Fibroblast of mammary gland (primary cell): ENCODE measurements at regions not wholly inside any gene's neighbourhood (a gene's known extent, or its start where the extent isn't known, plus 50 kb on each side); places are given as distances from the start of the nearest gene placed in this dataset.
"Not testable (repeated sequence)": the region's sequence is repeated elsewhere in the genome, so short reads cannot be mapped to it uniquely, and the experiment has no call there.

Experiments used
- DNase-seq: peaks from one replicate; pipeline ENCODE4 v3.0.0-alpha.2; 2010; ENCODE audit warnings: low read depth
- H3K4me3 ChIP-seq: 2 replicates; pipeline ENCODE4 v1.5.1; 2011; ENCODE audit warnings: low read depth, mild to moderate bottlenecking, low read length, moderate library complexity; ENCODE audit not compliant: control insufficient read depth
- TF ChIP-seq, protein P1 (sequence below): conservative IDR thresholded peaks from 2 replicates; pipeline ENCODE4 v1.5.1; 2011; ENCODE audit warnings: low read depth, low read length, inconsistent platforms; ENCODE audit not compliant: control insufficient read depth, insufficient read depth

DNA sequence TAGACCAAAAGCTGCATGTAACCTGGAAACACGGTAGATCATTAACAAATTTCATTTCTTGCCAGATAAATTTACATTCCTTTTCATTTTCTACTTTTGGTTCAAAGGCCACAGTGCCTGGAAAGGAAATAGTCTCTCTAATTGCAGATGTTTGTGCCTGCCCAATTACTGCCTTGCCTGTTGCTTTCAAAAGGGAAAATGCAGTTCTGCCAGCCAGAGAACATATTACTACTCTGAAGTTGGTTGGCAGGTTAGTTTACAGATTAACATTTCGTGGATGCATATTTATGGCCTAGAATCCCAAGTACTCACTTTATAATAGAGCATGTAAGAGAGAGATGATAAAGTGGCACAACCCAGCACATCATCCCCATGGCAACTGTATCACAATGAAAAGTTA lies 124.3 kb upstream of the LRRC3B start:
- DNase-seq, result no peak
- TF ChIP-seq, protein P1, sequence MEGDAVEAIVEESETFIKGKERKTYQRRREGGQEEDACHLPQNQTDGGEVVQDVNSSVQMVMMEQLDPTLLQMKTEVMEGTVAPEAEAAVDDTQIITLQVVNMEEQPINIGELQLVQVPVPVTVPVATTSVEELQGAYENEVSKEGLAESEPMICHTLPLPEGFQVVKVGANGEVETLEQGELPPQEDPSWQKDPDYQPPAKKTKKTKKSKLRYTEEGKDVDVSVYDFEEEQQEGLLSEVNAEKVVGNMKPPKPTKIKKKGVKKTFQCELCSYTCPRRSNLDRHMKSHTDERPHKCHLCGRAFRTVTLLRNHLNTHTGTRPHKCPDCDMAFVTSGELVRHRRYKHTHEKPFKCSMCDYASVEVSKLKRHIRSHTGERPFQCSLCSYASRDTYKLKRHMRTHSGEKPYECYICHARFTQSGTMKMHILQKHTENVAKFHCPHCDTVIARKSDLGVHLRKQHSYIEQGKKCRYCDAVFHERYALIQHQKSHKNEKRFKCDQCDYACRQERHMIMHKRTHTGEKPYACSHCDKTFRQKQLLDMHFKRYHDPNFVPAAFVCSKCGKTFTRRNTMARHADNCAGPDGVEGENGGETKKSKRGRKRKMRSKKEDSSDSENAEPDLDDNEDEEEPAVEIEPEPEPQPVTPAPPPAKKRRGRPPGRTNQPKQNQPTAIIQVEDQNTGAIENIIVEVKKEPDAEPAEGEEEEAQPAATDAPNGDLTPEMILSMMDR, result no peak
- H3K4me3 ChIP-seq, result no peak overlapping the region

DNA sequence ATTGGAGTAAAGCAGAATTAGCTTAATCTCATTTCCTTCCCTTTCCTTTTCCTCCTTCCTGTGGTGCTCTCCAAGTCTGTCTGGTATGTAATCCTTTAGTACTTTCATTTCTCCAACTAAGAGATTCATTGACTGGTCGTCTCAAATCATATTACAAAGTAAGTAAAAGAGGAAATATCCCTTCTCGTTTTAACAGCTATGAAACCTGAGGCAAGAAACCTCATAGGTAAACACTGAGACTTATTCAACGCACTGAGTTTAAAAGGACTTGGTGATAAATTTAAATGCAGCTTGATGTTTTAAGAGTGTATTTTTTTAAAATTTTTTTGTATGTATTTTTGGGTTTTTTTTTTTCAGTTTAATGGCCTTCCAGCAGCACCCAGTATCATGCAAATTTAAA lies 117.2 kb upstream of the LRRC3B start:
- no peak overlapping the region for H3K4me3 ChIP-seq
- TF ChIP-seq, protein P1, result no peak
- DNase-seq, result no peak

DNA sequence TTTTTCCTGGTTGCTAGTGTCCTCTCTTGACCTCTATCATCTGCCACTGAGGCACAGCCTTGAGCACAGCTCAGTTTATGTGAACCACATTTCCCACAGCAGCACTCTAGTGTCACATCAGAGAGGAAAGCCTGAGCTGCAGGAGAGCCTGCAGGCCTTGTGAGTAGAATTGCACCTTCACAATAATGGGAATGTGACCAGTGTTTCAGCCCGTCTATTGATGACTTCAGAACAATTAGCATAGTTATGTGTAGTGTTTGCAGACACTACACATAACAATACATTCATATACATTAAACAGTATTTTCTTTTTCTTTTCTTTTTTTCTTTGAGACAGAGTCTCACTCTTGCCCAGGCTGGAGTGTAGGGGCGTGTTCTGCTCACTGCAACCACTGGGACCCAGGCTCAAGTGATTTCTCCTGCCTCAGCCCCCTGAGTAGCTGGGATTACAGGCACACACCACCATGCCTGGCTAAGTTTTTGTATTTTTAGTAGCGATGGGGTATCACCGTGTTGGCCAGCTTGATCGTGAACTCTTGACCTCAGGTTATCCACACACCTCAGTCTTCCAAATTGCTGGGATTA lies 108.0 kb upstream of the LRRC3B start:
- H3K4me3 ChIP-seq, DNase-seq: not testable (repeated sequence)

DNA sequence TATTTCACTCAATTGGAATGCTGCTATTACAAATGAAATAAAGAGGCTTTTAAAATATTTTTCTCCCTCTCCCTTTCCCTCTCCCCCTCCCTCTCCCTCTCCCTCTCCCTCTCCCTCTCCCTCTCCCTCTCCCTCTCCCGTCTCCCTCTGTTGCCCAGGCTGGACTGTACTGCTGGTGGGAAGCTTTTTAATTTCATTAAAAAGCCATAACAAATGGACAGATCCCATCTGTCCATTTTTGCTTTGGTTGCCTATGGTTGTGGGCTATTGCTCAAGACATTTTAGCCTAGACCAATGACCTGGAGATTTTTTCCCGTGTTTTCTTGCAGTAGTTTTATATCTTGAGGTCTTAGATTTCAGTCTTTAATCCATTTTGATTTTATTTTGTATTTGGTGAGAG lies 107.2 kb upstream of the LRRC3B start:
- TF ChIP-seq, protein P1, result no peak
- no peak for DNase-seq

DNA sequence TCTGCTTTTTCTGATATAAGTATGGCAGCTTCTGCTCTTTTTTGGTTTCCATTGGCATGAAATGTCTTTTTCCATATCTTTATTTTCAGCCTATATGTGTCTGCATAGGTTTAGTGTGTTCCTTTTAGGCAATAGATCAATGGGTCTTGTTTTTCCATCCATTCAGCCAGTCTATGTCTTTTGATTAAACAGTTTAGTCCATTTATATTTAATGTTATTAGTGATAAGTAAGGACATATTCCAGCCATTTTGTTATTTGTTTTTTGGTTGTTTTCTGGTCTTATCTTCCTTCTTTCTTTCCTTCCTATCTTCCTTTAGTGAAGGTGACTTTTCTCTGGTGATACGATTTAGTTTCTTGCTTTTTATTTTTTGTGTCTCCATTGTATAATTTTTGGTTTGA lies 101.3 kb upstream of the LRRC3B start:
- no peak for DNase-seq
- H3K4me3 ChIP-seq, result no peak overlapping the region
- TF ChIP-seq, protein P1, result no peak

More for the DNA sequence above, 107.2 kb upstream of the LRRC3B start:
- no peak overlapping the region for H3K4me3 ChIP-seq

DNA sequence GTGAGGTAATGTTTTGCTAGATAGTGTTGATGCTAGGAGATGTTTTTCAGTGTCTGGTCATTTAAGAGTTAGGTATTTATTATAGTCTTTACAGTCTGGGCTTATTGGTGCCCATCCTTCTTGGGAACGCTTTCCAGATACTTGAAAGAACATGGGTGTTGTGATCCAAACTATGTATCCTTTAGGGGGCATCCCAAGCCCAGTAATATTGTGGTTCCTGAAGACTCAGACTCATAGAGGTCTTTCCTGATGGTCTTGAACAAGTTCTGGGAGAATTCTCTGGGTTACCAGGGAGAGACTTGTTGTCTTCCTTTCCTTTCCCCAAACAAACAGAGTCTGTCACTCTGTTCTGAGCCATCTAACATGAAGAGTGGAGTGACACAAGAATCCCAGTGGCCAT lies 99.7 kb upstream of the LRRC3B start:
- no peak for DNase-seq
- TF ChIP-seq, protein P1, result no peak
- no peak overlapping the region for H3K4me3 ChIP-seq

DNA sequence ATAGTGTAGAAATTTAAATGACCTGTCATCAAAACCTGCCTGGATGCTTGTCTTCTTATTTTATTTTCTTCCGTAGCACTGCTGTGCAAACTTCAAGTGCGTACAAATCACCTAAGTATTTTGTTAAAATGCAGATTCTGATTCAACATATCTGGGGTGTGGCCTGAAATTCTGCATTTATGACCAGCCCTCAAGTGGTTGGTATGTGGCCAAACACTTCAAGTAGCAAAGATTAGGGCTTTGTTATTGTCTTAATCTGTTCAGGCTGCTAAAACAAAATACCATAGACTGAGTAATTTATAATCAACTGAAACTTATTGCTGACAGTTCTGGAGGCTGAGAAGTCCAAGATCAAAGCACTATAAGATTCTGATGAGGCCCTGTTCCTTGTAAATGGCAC lies 97.6 kb upstream of the LRRC3B start:
- H3K4me3 ChIP-seq, result no peak overlapping the region
- TF ChIP-seq, protein P1, result no peak
- DNase-seq, result no peak

DNA sequence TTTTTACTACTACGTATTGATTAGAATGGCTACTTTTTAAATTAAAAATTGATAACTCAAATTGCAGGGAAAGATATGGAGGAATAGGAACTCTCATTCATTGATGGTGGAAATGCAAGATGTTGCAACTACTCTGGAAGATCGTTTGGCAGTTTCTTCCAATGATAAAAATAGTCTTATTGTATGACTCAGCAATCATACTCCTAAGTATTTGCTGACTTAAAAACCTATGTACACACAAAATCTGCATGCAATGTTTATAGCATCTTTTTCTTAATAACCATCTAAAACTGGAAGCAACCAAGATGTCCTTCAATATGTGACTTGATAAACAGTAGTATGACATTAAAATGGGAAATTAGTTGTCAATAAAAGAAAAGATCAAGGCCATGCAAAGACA lies 87.4 kb upstream of the LRRC3B start:
- no peak overlapping the region for H3K4me3 ChIP-seq
- TF ChIP-seq, protein P1, result no peak
- DNase-seq, result no peak
